ENCODE measurements at regions not wholly inside any gene's neighbourhood (a gene's known extent, or its start where the extent isn't known, plus 50 kb on each side); places are given as distances from the start of the nearest gene placed in this dataset.
A peak's percentile ranks its signal among the peaks of the same experiment; 100 is the strongest.

DNA sequence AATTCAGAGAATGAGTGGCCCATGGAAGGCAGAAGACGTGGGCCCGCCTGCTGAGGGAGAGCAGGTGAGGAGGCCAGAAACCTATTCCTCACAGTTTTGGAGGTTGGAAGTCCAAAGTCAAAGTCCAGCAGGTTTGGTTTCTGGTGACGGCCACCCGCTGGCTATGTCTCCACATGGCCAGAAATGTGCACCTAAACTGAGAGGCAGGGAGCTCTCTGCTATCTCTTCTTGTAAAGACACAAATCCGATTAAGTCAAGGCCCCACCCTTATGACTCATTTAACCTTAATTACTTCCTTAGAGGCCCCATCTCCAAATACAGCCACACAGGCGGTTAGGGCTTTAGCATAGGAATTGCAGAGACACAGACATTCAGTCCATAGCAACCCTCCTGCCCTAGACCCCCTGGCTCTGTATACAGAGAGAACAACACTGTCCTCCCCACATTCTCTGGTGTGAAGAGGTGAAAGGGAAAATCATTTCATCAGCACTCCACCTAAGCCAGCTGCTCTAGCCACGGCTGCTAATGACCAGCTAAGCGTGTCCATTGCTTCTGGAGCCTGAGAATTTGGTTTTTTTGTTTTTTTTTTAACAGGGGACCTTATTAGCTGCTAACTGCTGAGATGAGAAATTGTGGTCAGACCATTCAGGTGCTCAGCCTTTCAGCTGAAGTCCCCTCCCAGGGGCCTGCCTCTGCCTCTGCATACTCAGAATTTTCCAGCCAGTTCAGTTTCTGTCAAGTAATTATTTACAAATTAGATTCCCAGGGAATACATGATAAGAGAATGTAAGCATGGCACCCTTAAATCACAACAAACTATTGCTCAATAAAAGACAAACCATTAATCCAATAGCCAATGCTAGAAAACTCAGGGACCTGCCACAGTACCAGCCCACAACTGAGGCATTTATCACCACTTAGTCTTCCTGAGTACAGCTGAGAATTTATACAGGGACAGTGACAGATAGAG lies 368.7 kb upstream of the ID2 start (continued):
- TF ChIP-seq SRSF3 (IDR thresholded peaks at IDR 0.05; ENCODE audit: insufficient read depth, low read length) (no peak), TRIM24 (IDR thresholded peaks at IDR 0.05) (0 out of 4 replicates have a peak, but pooled peaks have one; percentile 10 to 37), CCNT2 (IDR thresholded peaks at IDR 0.05; ENCODE audit: borderline replicate concordance, extremely low read depth, insufficient read length, low read depth, low read length) (peak; percentile 41), SMARCA4 (IDR thresholded peaks at IDR 0.05) (peak; percentile 88), HDAC1 (IDR thresholded peaks at IDR 0.05) (peak in 1 of 2 experiments; percentile 17; a peak in 1 of 4 replicates), SMAD4 (CRISPR knock-in tag; conservative IDR thresholded peaks at IDR 0.05) (no peak), PTRF (tag; IDR thresholded peaks at IDR 0.05) (no peak), PHB2 (IDR thresholded peaks at IDR 0.05; ENCODE audit: low read depth) (no peak), FOS (IDR thresholded peaks at IDR 0.05; ENCODE audit: extremely low read depth, insufficient read length) (peak; percentile 36), RBM25 (IDR thresholded peaks at IDR 0.05; ENCODE audit: low read depth, low read length, severe bottlenecking) (no peak), TSC22D4 (tag; IDR thresholded peaks at IDR 0.05) (no peak), ZNF311 (CRISPR knock-in tag; IDR thresholded peaks at IDR 0.05) (no peak), CBX1 (IDR thresholded peaks at IDR 0.05; ENCODE audit: low read depth) (no peak), IFI16 (CRISPR knock-in tag; IDR thresholded peaks at IDR 0.05) (no peak), ZBTB8A (IDR thresholded peaks at IDR 0.05; ENCODE audit: partially characterized antibody) (no peak), CBX8 (IDR thresholded peaks at IDR 0.05; ENCODE audit: borderline replicate concordance, extremely low read depth, low read depth, low read length, poor library complexity, severe bottlenecking) (no peak), ELK3 (CRISPR knock-in tag; IDR thresholded peaks at IDR 0.05) (no peak), ZNF507 (tag; conservative IDR thresholded peaks at IDR 0.05) (no peak), ZNF133 (CRISPR knock-in tag; IDR thresholded peaks at IDR 0.05) (no peak)
- TF ChIP-seq, protein P1, sequence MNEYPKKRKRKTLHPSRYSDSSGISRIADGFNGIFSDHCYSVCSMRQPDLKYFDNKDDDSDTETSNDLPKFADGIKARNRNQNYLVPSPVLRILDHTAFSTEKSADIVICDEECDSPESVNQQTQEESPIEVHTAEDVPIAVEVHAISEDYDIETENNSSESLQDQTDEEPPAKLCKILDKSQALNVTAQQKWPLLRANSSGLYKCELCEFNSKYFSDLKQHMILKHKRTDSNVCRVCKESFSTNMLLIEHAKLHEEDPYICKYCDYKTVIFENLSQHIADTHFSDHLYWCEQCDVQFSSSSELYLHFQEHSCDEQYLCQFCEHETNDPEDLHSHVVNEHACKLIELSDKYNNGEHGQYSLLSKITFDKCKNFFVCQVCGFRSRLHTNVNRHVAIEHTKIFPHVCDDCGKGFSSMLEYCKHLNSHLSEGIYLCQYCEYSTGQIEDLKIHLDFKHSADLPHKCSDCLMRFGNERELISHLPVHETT (CRISPR knock-in tag; conservative IDR thresholded peaks at IDR 0.05 in 1 of 2, IDR thresholded peaks at IDR 0.05 in 1 of 2) = no peak

All from K562 (cell line).